Mesodermal cell (in vitro differentiated cells): ENCODE measurements at regions not wholly inside any gene's neighbourhood (a gene's known extent, or its start where the extent isn't known, plus 50 kb on each side); places are given as distances from the start of the nearest gene placed in this dataset.
"Not testable (repeated sequence)": the region's sequence is repeated elsewhere in the genome, so short reads cannot be mapped to it uniquely, and the experiment has no call there.

ENCODE experiments used
- H3K27ac ChIP-seq: 2 replicates; pipeline ENCODE4 v1.7.0; 2013; ENCODE audit warnings: mild to moderate bottlenecking, low read depth, low read length, moderate library complexity; ENCODE audit not compliant: severe bottlenecking
- H3K36me3 ChIP-seq: 2 replicates; pipeline ENCODE4 v1.7.1; 2013; ENCODE audit warnings: mild to moderate bottlenecking, low read length, moderate library complexity; ENCODE audit not compliant: control insufficient read depth, insufficient read depth
- H3K4me1 ChIP-seq: one replicate; pipeline ENCODE4 v1.7.1; 2013; ENCODE audit warnings: mild to moderate bottlenecking, low read length; ENCODE audit not compliant: insufficient read depth, control insufficient read depth, poor library complexity, severe bottlenecking
- H3K4me3 ChIP-seq: 2 replicates; pipeline ENCODE4 v1.7.0; 2013; ENCODE audit warnings: low read length, control low read depth, mild to moderate bottlenecking; ENCODE audit not compliant: insufficient read depth, poor library complexity, severe bottlenecking; ENCODE audit errors: extremely low read depth
- H3K9me3 ChIP-seq: 2 replicates; pipeline ENCODE4 v1.7.1; 2013; ENCODE audit warnings: mild to moderate bottlenecking, low read length, moderate library complexity; ENCODE audit not compliant: control insufficient read depth
- WGBS, 2 experiments: methylation state at CpG; one replicate each; pipeline ENCODE4 v1.1.5; 2013; ENCODE audit warnings: missing lambda C conversion rate in 2 of 2; ENCODE audit not compliant: insufficient coverage in 2 of 2; 5-methylcytosine and 5-hydroxymethylcytosine counted together

- H3K4me3 ChIP-seq: no peak overlapping the region
- no peaks in the 10 kb centered on the region for H3K36me3 ChIP-seq
- no peaks in the 10 kb centered on the region for H3K4me1 ChIP-seq
- H3K27ac ChIP-seq: no peak overlapping the region
- H3K9me3 ChIP-seq: no peaks in the 10 kb centered on the region
- WGBS, 2 experiments: 100% methylated on average over 1 of the region's 1 CpG
Measured at GRCh38 chr12:25682421-25682820, 129.3 kb upstream of the LMNTD1 start.

GRCh38 chr12:25684070-25684469 lies 131.0 kb upstream of the LMNTD1 start:
- H3K27ac ChIP-seq: no peak overlapping the region
- WGBS, 2 experiments: 100% methylated on average over 2 of the region's 2 CpGs

GRCh38 chr12:25686351-25686750 lies 133.3 kb upstream of the LMNTD1 start:
- Histone ChIP-seq H3K9me3 (no peaks in the 10 kb centered on the region), H3K36me3 (no peaks in the 10 kb centered on the region), H3K4me3 (no peak overlapping the region), H3K4me1 (no peaks in the 10 kb centered on the region), H3K27ac (no peak overlapping the region)
- 92 to 99% methylated on average over 10 to 18 of the region's 19 CpGs for WGBS, 2 experiments

More at GRCh38 chr12:25684070-25684469, 131.0 kb upstream of the LMNTD1 start:
- Histone ChIP-seq H3K4me3 (no peak overlapping the region), H3K4me1 (no peaks in the 10 kb centered on the region), H3K9me3 (no peaks in the 10 kb centered on the region), H3K36me3 (no peaks in the 10 kb centered on the region)

- Histone ChIP-seq H3K4me3 (no peak overlapping the region), H3K27ac (no peak overlapping the region), H3K4me1 (no peaks in the 10 kb centered on the region), H3K9me3 (no peaks in the 10 kb centered on the region), H3K36me3 (no peaks in the 10 kb centered on the region)
- WGBS, 2 experiments: 95 to 96% methylated on average over 6 of the region's 6 CpGs
Measured at GRCh38 chr12:25687226-25687625, 134.1 kb upstream of the LMNTD1 start.

GRCh38 chr12:25688851-25689250 lies 135.8 kb upstream of the LMNTD1 start:
- not testable (repeated sequence) for H3K36me3 ChIP-seq, H3K27ac ChIP-seq, H3K9me3 ChIP-seq, H3K4me1 ChIP-seq, H3K4me3 ChIP-seq
- 93 to 97% methylated on average over 7 of the region's 9 CpGs for WGBS, 2 experiments

DNA sequence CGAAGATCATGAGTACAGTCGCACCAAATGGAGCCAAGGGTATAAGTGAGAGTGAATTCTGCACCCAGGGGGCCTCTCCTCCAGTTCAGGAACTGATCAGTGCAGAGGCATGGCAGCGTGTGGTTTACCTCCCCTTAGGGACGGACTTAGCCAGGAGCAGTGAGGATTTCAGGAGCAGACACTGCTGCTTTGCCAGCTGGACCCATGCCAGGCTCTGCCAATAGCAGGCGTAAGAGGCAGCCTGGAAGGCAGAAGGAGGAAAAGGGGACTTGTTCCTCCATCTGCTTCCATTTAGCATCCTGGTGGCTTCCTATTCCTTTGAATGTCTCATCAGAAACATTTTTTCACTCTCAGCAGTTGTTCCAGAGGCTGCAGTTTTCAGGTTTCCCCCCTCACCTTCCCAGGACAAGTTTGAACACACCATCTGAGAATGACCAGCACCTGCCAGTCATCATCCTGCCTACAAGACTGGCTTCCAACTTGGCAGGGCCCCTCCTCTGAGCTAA lies 137.0 kb upstream of the LMNTD1 start:
- Histone ChIP-seq H3K27ac (no peak overlapping the region), H3K9me3 (no peaks in the 10 kb centered on the region), H3K36me3 (no peaks in the 10 kb centered on the region), H3K4me1 (peaks cover 4% of the 10 kb centered on the region), H3K4me3 (no peak overlapping the region)
- WGBS, 2 experiments: 94 to 98% methylated on average over 5 of the region's 5 CpGs

DNA sequence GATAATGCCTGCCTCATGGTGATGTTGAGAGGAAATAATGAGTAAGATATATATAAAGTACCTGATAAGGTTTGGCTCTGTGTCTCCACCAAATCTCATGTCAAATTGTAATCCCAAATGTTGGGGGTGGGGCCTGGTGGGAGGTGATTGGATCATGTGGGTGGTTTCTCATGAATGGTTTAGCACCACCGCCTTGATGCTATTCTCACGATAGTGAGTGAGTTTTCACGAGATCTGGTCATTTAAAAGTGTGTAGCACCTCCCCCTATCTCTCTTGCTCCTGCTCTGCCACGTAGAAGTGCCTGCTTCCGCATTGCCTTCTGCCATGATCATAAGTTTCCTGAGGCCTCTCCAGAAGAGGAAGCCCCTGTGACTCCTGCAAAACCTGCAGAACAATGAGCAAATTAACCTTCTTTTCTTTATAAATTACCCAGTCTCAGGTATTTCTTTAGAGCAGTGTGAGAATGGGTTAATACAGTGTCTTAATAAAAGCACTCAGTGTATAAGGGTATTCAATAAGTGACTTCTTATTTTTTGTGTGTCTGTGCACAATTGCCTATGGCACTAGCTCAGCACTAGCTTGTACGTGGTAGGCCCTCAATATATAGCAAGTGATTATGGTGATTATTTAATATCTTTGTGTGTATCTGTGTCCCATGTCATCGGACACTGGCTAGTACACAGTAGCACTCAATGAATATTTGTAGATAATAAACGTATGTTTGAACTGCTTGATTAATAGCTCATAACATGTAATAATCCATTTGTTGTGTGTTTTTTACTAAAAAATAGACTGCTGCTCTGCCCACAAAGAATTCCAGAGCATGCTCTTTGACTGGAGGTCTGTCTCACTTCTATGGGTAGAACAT lies 138.1 kb upstream of the LMNTD1 start:
- WGBS, 2 experiments: 80 to 83% methylated on average over 3 to 5 of the region's 8 CpGs
- H3K36me3 ChIP-seq: no peaks in the 10 kb centered on the region
- no peaks in the 10 kb centered on the region for H3K9me3 ChIP-seq
- H3K4me1 ChIP-seq: peaks cover 4% of the 10 kb centered on the region
- no peak overlapping the region for H3K4me3 ChIP-seq
- H3K27ac ChIP-seq: no peak overlapping the region

DNA sequence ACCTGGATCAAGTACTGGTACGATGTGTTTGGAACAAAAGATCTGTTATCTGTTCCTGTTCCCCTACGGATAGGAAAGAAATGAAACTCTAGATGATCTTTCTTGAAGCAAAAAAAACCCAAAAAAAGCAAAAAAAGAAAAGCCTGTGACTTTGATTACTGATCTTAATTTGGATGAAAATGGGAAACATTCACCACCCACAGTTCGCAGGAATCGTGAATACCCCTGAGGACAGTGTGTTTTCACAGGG lies 138.7 kb upstream of the LMNTD1 start:
- Histone ChIP-seq H3K4me1 (peaks cover 4% of the 10 kb centered on the region), H3K36me3 (no peaks in the 10 kb centered on the region), H3K27ac (no peak overlapping the region), H3K4me3 (no peak overlapping the region), H3K9me3 (no peaks in the 10 kb centered on the region)
- 73 to 82% methylated on average over 3 of the region's 4 CpGs for WGBS, 2 experiments

DNA sequence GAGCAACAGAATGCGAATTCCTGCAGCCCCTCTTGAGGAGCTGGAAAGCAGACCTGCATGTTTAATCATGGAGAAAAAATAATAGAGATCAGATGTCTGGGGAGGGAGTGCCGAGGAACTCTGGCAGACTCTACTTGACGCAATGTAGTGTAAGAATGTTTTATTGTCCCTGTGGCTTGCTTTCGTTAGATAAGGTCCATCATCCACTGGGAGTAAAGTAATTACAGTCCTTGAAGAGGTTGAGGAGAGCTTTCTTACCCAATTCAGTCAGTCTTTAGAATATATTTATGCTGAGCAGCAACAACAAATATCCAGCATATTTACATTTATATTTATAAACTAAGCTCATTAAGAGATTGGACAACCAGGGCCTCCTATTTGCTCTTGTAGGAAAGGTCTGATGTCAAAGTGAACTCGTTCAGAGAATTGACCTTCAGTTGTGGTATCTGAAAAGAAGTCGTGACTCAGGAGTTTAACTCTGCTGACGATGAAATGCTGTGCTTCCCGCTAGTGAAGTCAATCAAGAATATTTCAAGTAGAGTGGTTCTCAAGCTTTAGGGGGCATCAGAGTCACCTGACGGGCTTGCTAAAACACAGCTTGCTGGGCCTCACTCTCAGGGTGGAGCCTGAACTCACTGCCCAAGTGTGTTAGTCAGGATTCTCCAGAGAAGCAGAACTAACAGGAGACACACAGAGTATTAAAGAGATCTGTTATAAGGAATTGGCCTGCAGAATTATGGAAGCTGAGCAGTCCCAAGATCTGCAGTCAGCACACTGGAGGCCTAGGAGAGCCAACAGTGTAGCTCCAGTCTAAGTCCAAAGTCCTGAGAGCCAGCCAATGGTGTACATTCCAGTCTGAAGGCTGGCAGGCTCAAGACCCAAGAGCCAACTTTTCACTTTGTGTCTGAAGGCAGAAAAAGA lies 139.3 kb upstream of the LMNTD1 start:
- Histone ChIP-seq H3K4me3 (no peak overlapping the region), H3K9me3 (no peaks in the 10 kb centered on the region), H3K4me1 (peaks cover 4% of the 10 kb centered on the region), H3K27ac (no peak overlapping the region), H3K36me3 (no peaks in the 10 kb centered on the region)
- WGBS, 2 experiments: 89 to 90% methylated on average over 8 of the region's 9 CpGs

DNA sequence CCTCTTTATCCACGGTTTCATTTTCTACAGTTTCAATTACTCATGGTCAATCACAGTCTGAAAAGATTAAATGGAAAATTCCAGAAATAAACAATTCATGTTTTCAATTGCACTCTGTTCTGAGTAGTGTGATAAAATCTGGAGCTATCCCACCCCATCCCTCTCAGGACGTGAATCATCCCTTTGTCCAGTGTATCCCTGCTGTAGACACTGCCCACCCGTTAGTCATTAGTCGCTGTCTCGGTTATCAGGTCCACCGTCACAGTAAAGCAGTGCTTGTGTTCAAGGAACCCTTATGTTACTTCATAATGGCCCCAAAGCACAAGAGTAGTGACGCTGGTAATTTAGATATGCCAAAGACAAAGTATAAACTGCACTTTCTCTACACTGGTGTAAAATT lies 141.0 kb upstream of the LMNTD1 start:
- H3K4me1 ChIP-seq: peaks cover 4% of the 10 kb centered on the region
- 77 to 80% methylated on average over 5 to 6 of the region's 7 CpGs for WGBS, 2 experiments

More for the DNA sequence above, 141.0 kb upstream of the LMNTD1 start:
- Histone ChIP-seq H3K4me3 (no peak overlapping the region), H3K9me3 (no peaks in the 10 kb centered on the region), H3K36me3 (no peaks in the 10 kb centered on the region), H3K27ac (peak overlapping the region; percentile 5)
